Activated T-helper 2 cell treated with anti-CD3 and anti-CD28 coated beads, Interferon-gamma antibody, Interleukin-2, Interleukin-4, amounts not matched to agents 10 μg/mL and 5 μg/mL and 100 μg/mL, durations not matched to agents 14 hours and 24 hours and 36 hours (primary cell): ENCODE measurements at regions not wholly inside any gene's neighbourhood (a gene's known extent, or its start where the extent isn't known, plus 50 kb on each side); places are given as distances from the start of the nearest gene placed in this dataset.

ENCODE experiments used
- DNase-seq: peaks from one replicate; pipeline ENCODE4 v3.0.0; 2021; ENCODE audit warnings: low spot score
- H3K27ac Mint-ChIP-seq: one replicate; pipeline ENCODE4 v1.8.0; 2021; ENCODE audit warnings: mixed read lengths
- H3K27me3 Mint-ChIP-seq: one replicate; pipeline ENCODE4 v1.8.0; 2021; ENCODE audit warnings: low read depth, mixed read lengths
- H3K36me3 Mint-ChIP-seq: one replicate; pipeline ENCODE4 v1.8.0; 2021; ENCODE audit warnings: low read depth, mixed read lengths
- H3K4me1 Mint-ChIP-seq: one replicate; pipeline ENCODE4 v1.8.0; 2021; ENCODE audit warnings: low read depth, mixed read lengths
- H3K4me3 Mint-ChIP-seq: one replicate; pipeline ENCODE4 v1.8.0; 2021; ENCODE audit warnings: low read depth, mild to moderate bottlenecking, moderate library complexity, mixed read lengths
- H3K9me3 Mint-ChIP-seq: one replicate; pipeline ENCODE4 v1.8.0; 2021; ENCODE audit warnings: mixed read lengths
- intact Hi-C: fragments of 100-400 bp; cut with micrococcal nuclease; formaldehyde crosslinking; loops from one replicate; pipeline ENCODE4 v1.15.1; 2023

GRCh38 chr2:217293046-217293445 lies 433.2 kb upstream of the TNP1 start:
- H3K4me3 Mint-ChIP-seq = no peak overlapping the region
- peaks cover 3% of the 10 kb centered on the region for H3K4me1 Mint-ChIP-seq
- H3K27ac Mint-ChIP-seq = no peak overlapping the region
- H3K9me3 Mint-ChIP-seq = peaks cover 10% of the 10 kb centered on the region
- H3K36me3 Mint-ChIP-seq = no peaks in the 10 kb centered on the region
- intact Hi-C loops = no loop called here
- no peak for DNase-seq
- H3K27me3 Mint-ChIP-seq = no peaks in the 10 kb centered on the region

GRCh38 chr2:217291259-217291658 lies 431.4 kb upstream of the TNP1 start:
- Mint-ChIP-seq H3K36me3 (no peaks in the 10 kb centered on the region), H3K4me3 (no peak overlapping the region), H3K27ac (no peak overlapping the region), H3K9me3 (no peaks in the 10 kb centered on the region), H3K27me3 (no peaks in the 10 kb centered on the region), H3K4me1 (peaks cover 3% of the 10 kb centered on the region)
- intact Hi-C loops = no loop called here
- no peak for DNase-seq

GRCh38 chr2:217290467-217290866 lies 430.6 kb upstream of the TNP1 start:
- peaks cover 3% of the 10 kb centered on the region for H3K4me1 Mint-ChIP-seq
- no peak overlapping the region for H3K27ac Mint-ChIP-seq
- no peaks in the 10 kb centered on the region for H3K9me3 Mint-ChIP-seq
- no peak for DNase-seq
- H3K27me3 Mint-ChIP-seq = no peaks in the 10 kb centered on the region
- H3K36me3 Mint-ChIP-seq = no peaks in the 10 kb centered on the region
- intact Hi-C loops = no loop called here
- H3K4me3 Mint-ChIP-seq = no peak overlapping the region

GRCh38 chr2:217289907-217290280 lies 430.0 kb upstream of the TNP1 start:
- H3K4me3 Mint-ChIP-seq = no peak overlapping the region
- H3K4me1 Mint-ChIP-seq = peaks cover 3% of the 10 kb centered on the region
- H3K9me3 Mint-ChIP-seq = no peaks in the 10 kb centered on the region
- no peaks in the 10 kb centered on the region for H3K36me3 Mint-ChIP-seq
- H3K27ac Mint-ChIP-seq = no peak overlapping the region
- DNase-seq = no peak
- intact Hi-C loops = no loop called here
- no peaks in the 10 kb centered on the region for H3K27me3 Mint-ChIP-seq

GRCh38 chr2:217289177-217289906 lies 429.5 kb upstream of the TNP1 start:
- no peak overlapping the region for H3K27ac Mint-ChIP-seq
- H3K9me3 Mint-ChIP-seq = no peaks in the 10 kb centered on the region
- H3K27me3 Mint-ChIP-seq = no peaks in the 10 kb centered on the region
- no peaks in the 10 kb centered on the region for H3K36me3 Mint-ChIP-seq
- H3K4me1 Mint-ChIP-seq = peaks cover 3% of the 10 kb centered on the region
- no peak overlapping the region for H3K4me3 Mint-ChIP-seq
- DNase-seq = no peak
- intact Hi-C loops = no loop called here

- Mint-ChIP-seq H3K9me3 (no peaks in the 10 kb centered on the region), H3K4me1 (peaks cover 3% of the 10 kb centered on the region), H3K27ac (no peak overlapping the region), H3K27me3 (no peaks in the 10 kb centered on the region), H3K4me3 (no peak overlapping the region), H3K36me3 (no peaks in the 10 kb centered on the region)
- DNase-seq = no peak
- intact Hi-C loops = no loop called here
These were observed 428.7 kb upstream of the TNP1 start for GRCh38 chr2:217288472-217289063.

GRCh38 chr2:217286833-217287232 lies 427.0 kb upstream of the TNP1 start:
- DNase-seq = no peak
- Mint-ChIP-seq H3K27ac (no peak overlapping the region), H3K4me1 (no peaks in the 10 kb centered on the region), H3K9me3 (no peaks in the 10 kb centered on the region), H3K27me3 (no peaks in the 10 kb centered on the region), H3K4me3 (no peak overlapping the region), H3K36me3 (no peaks in the 10 kb centered on the region)
- intact Hi-C loops = no loop called here

- intact Hi-C loops = no loop called here
- Mint-ChIP-seq H3K4me1 (no peaks in the 10 kb centered on the region), H3K27me3 (no peaks in the 10 kb centered on the region), H3K4me3 (no peak overlapping the region), H3K27ac (no peak overlapping the region), H3K9me3 (no peaks in the 10 kb centered on the region), H3K36me3 (no peaks in the 10 kb centered on the region)
- no peak for DNase-seq
These were observed 426.1 kb upstream of the TNP1 start for GRCh38 chr2:217285926-217286325.

GRCh38 chr2:217283460-217283859 lies 423.6 kb upstream of the TNP1 start:
- Mint-ChIP-seq H3K36me3 (no peaks in the 10 kb centered on the region), H3K27ac (no peak overlapping the region), H3K27me3 (no peaks in the 10 kb centered on the region), H3K9me3 (no peaks in the 10 kb centered on the region), H3K4me3 (no peak overlapping the region), H3K4me1 (no peaks in the 10 kb centered on the region)
- intact Hi-C loops = no loop called here
- no peak for DNase-seq

GRCh38 chr2:217282531-217282930 lies 422.7 kb upstream of the TNP1 start:
- Mint-ChIP-seq H3K36me3 (no peaks in the 10 kb centered on the region), H3K27ac (no peak overlapping the region), H3K4me3 (no peak overlapping the region), H3K27me3 (no peaks in the 10 kb centered on the region), H3K9me3 (no peaks in the 10 kb centered on the region), H3K4me1 (no peaks in the 10 kb centered on the region)
- DNase-seq = no peak
- intact Hi-C loops = no loop called here

- no peaks in the 10 kb centered on the region for H3K36me3 Mint-ChIP-seq
- H3K9me3 Mint-ChIP-seq = no peaks in the 10 kb centered on the region
- no peak for DNase-seq
- H3K4me1 Mint-ChIP-seq = no peaks in the 10 kb centered on the region
- peaks cover 1% of the 10 kb centered on the region for H3K27me3 Mint-ChIP-seq
- H3K27ac Mint-ChIP-seq = no peak overlapping the region
- intact Hi-C loops = no loop called here
- H3K4me3 Mint-ChIP-seq = no peak overlapping the region
These were observed 419.7 kb upstream of the TNP1 start for GRCh38 chr2:217279556-217279955.

- Mint-ChIP-seq H3K9me3 (no peaks in the 10 kb centered on the region), H3K27ac (no peak overlapping the region), H3K27me3 (peaks cover 1% of the 10 kb centered on the region), H3K36me3 (no peaks in the 10 kb centered on the region), H3K4me1 (no peaks in the 10 kb centered on the region), H3K4me3 (no peak overlapping the region)
- intact Hi-C loops = no loop called here
- DNase-seq = no peak
These were observed 419.3 kb upstream of the TNP1 start for GRCh38 chr2:217279140-217279539.

- Mint-ChIP-seq H3K4me3 (no peak overlapping the region), H3K4me1 (no peaks in the 10 kb centered on the region), H3K27me3 (peaks cover 1% of the 10 kb centered on the region), H3K9me3 (no peaks in the 10 kb centered on the region), H3K36me3 (no peaks in the 10 kb centered on the region), H3K27ac (no peak overlapping the region)
- intact Hi-C loops = no loop called here
- DNase-seq = no peak
These were observed 418.0 kb upstream of the TNP1 start for GRCh38 chr2:217277646-217278398.
